ENCODE measurements at regions not wholly inside any gene's neighbourhood (a gene's known extent, or its start where the extent isn't known, plus 50 kb on each side); places are given as distances from the start of the nearest gene placed in this dataset.

GRCh38 chr3:72086743-72087087, 301.8 kb upstream of the PROK2 start:
- no peak for TF ChIP-seq POLR2A (IDR thresholded peaks at IDR 0.05; ENCODE audit: low read depth, low read length)
- no peak for TF ChIP-seq POLR2AphosphoS5 (IDR thresholded peaks at IDR 0.05; ENCODE audit: low read depth, low read length)
